Right cardiac atrium (tissue), 5 donors: ENCODE measurements at regions not wholly inside any gene's neighbourhood (a gene's known extent, or its start where the extent isn't known, plus 50 kb on each side); places are given as distances from the start of the nearest gene placed in this dataset.
"Not testable (repeated sequence)": the region's sequence is repeated elsewhere in the genome, so short reads cannot be mapped to it uniquely, and the experiment has no call there.

ENCODE experiments used
- ATAC-seq, 2 donors: fragments of 200-7000 bp; cut with Tn5 transposase; one replicate each; pipeline versions ENCODE4 v1.8.0 to v1.9.1; 2020; ENCODE audit warnings: moderate library complexity in 2 of 2, mild to moderate bottlenecking in 1 of 2
- DNase-seq, 3 donors: peaks; one replicate each; pipeline ENCODE4 v3.0.0-alpha.2; 2020
- H3K27ac ChIP-seq: one replicate; pipeline ENCODE4 v1.5.1; 2013; ENCODE audit warnings: mild to moderate bottlenecking, low read length, control low read depth, moderate library complexity
- H3K27me3 ChIP-seq: one replicate; pipeline ENCODE4 v1.6.1; 2013; ENCODE audit not compliant: control insufficient read depth, insufficient read depth
- H3K4me1 ChIP-seq: one replicate; pipeline ENCODE4 v1.6.1; 2013; ENCODE audit warnings: low read length; ENCODE audit not compliant: control insufficient read depth, insufficient read depth
- H3K4me3 ChIP-seq: one replicate; pipeline ENCODE4 v1.5.1; 2013; ENCODE audit warnings: low read length, control low read depth
- H3K9me3 ChIP-seq: one replicate; pipeline ENCODE4 v1.6.1; 2013; ENCODE audit warnings: low read length; ENCODE audit not compliant: control insufficient read depth
- WGBS: extraction: QIAGEN DNeasy Blood & Tissue Kit; methylation state at CpG from one replicate; pipeline ENCODE4 v1.1.7; 2013; 5-methylcytosine and 5-hydroxymethylcytosine counted together
- intact Hi-C, 4 donors: fragments of 100-400 bp; cut with DNase I; formaldehyde crosslinking; loops; one replicate each; pipeline versions ENCODE4 v1.11.0 to v1.14.0; 2022 to 2023
- donor health status: healthy with polysubstance abuse.
- donor health status: DM: no; HTN: yes; CAD: no.
- donor health status: DM: no; HTN: no; CAD: no.
- donor health status: DM: no; HTN: yes; CAD: no; lungs with severe emphysema.
- donor health status: DM: yes; HTN: yes; CAD: no.

- 87% methylated on average over 16 of the region's 16 CpGs for WGBS
- intact Hi-C loops = loop anchor here in 2 of 4 donors (10.0 kb wide), 1 partner anchor 494 kb away; the partner anchor contains the start of gene SFMBT2 (in 2 of the 2)
Observed at GRCh38 chr10:6921026-6921425, 340.9 kb upstream of the PRKCQ start.

GRCh38 chr10:6920072-6921019 is 340.3 kb upstream of the PRKCQ start:
- intact Hi-C loops = loop anchor here in 2 of 4 donors (10.0 kb wide), 1 partner anchor 494 kb away; the partner anchor contains the start of gene SFMBT2 (in 2 of the 2)

More at GRCh38 chr10:6921026-6921425, 340.9 kb upstream of the PRKCQ start:
- H3K4me1 ChIP-seq, H3K4me3 ChIP-seq, H3K27me3 ChIP-seq, H3K9me3 ChIP-seq, DNase-seq, H3K27ac ChIP-seq, ATAC-seq: not testable (repeated sequence)

GRCh38 chr10:6919077-6919476 is 339.0 kb upstream of the PRKCQ start:
- WGBS = 79% methylated on average over 2 of the region's 2 CpGs
- DNase-seq (no peak), ATAC-seq (no peak)
- Histone ChIP-seq H3K4me1 (no peaks in the 10 kb centered on the region), H3K27me3 (no peaks in the 10 kb centered on the region), H3K9me3 (no peaks in the 10 kb centered on the region), H3K4me3 (no peak overlapping the region), H3K27ac (no peak overlapping the region)
- intact Hi-C loops = loop anchor here in 1 of 4 donors (5.0 kb wide), 1 partner anchor 503 kb away; no protein-coding TSS in a partner anchor

More at GRCh38 chr10:6920072-6921019, 340.3 kb upstream of the PRKCQ start:
- no peaks in the 10 kb centered on the region for H3K27me3 ChIP-seq
- peak; percentile 86 to 91 for ATAC-seq
- WGBS = 26% methylated on average over 26 of the region's 26 CpGs
- H3K9me3 ChIP-seq = no peaks in the 10 kb centered on the region
- H3K4me3 ChIP-seq = no peak overlapping the region
- no peak overlapping the region for H3K27ac ChIP-seq
- no peaks in the 10 kb centered on the region for H3K4me1 ChIP-seq
- DNase-seq = peak; percentile 40 to 81 (median 78)

GRCh38 chr10:6918305-6918704 is 338.2 kb upstream of the PRKCQ start:
- no peak for ATAC-seq
- WGBS = 66% methylated on average over 6 of the region's 6 CpGs
- intact Hi-C loops = loop anchor here in 1 of 4 donors (5.0 kb wide), 1 partner anchor 504 kb away; no protein-coding TSS in a partner anchor

GRCh38 chr10:6917125-6917524 is 337.0 kb upstream of the PRKCQ start:
- Histone ChIP-seq H3K27me3 (no peaks in the 10 kb centered on the region), H3K4me1 (no peaks in the 10 kb centered on the region), H3K27ac (no peak overlapping the region), H3K9me3 (no peaks in the 10 kb centered on the region), H3K4me3 (no peak overlapping the region)
- DNase-seq = no peak
- ATAC-seq = no peak
- 52% methylated on average over 6 of the region's 6 CpGs for WGBS
- intact Hi-C loops = loop anchor here in 1 of 4 donors (5.0 kb wide), 1 partner anchor 505 kb away; no protein-coding TSS in a partner anchor

More at GRCh38 chr10:6918305-6918704, 338.2 kb upstream of the PRKCQ start:
- no peak overlapping the region for H3K27ac ChIP-seq
- H3K27me3 ChIP-seq = no peaks in the 10 kb centered on the region
- H3K4me3 ChIP-seq = no peak overlapping the region
- no peaks in the 10 kb centered on the region for H3K4me1 ChIP-seq
- DNase-seq = peak in 1 of 3 donors; percentile 54
- H3K9me3 ChIP-seq = no peaks in the 10 kb centered on the region

GRCh38 chr10:6916601-6917000 is 336.5 kb upstream of the PRKCQ start:
- 78% methylated on average over 2 of the region's 2 CpGs for WGBS
- ATAC-seq = no peak
- DNase-seq = no peak
- intact Hi-C loops = loop anchor here in 1 of 4 donors (5.0 kb wide), 1 partner anchor 506 kb away; no protein-coding TSS in a partner anchor
- H3K4me1 ChIP-seq = no peaks in the 10 kb centered on the region
- H3K9me3 ChIP-seq = no peaks in the 10 kb centered on the region
- H3K27ac ChIP-seq = no peak overlapping the region
- H3K4me3 ChIP-seq = no peak overlapping the region
- H3K27me3 ChIP-seq = no peaks in the 10 kb centered on the region

GRCh38 chr10:6915307-6915706 is 335.2 kb upstream of the PRKCQ start:
- 87% methylated on average over 3 of the region's 3 CpGs for WGBS
- DNase-seq (no peak), ATAC-seq (no peak)
- Histone ChIP-seq H3K4me1 (no peaks in the 10 kb centered on the region), H3K27me3 (no peaks in the 10 kb centered on the region), H3K9me3 (no peaks in the 10 kb centered on the region), H3K27ac (no peak overlapping the region), H3K4me3 (no peak overlapping the region)
- intact Hi-C loops = loop anchor here in 1 of 4 donors (5.0 kb wide), 1 partner anchor 507 kb away; no protein-coding TSS in a partner anchor

- DNase-seq (no peak), ATAC-seq (no peak)
- WGBS = 40% methylated on average over 2 of the region's 2 CpGs
- H3K27me3 ChIP-seq = no peaks in the 10 kb centered on the region
- no peaks in the 10 kb centered on the region for H3K9me3 ChIP-seq
- H3K4me3 ChIP-seq = no peak overlapping the region
- H3K27ac ChIP-seq = no peak overlapping the region
- intact Hi-C loops = no loop called here
- H3K4me1 ChIP-seq = no peaks in the 10 kb centered on the region
Observed at GRCh38 chr10:6912929-6913328, 332.9 kb upstream of the PRKCQ start.

GRCh38 chr10:6912424-6912823 is 332.3 kb upstream of the PRKCQ start:
- ATAC-seq (no peak), DNase-seq (no peak)
- no peaks in the 10 kb centered on the region for H3K27me3 ChIP-seq
- intact Hi-C loops = no loop called here
- H3K27ac ChIP-seq = no peak overlapping the region
- no peaks in the 10 kb centered on the region for H3K4me1 ChIP-seq
- WGBS = 42% methylated on average over 5 of the region's 5 CpGs
- H3K4me3 ChIP-seq = no peak overlapping the region
- H3K9me3 ChIP-seq = no peaks in the 10 kb centered on the region

- no peaks in the 10 kb centered on the region for H3K9me3 ChIP-seq
- no peak overlapping the region for H3K27ac ChIP-seq
- WGBS = 75% methylated on average over 2 of the region's 2 CpGs
- DNase-seq = no peak
- ATAC-seq = no peak
- no peaks in the 10 kb centered on the region for H3K4me1 ChIP-seq
- intact Hi-C loops = no loop called here
- no peaks in the 10 kb centered on the region for H3K27me3 ChIP-seq
- no peak overlapping the region for H3K4me3 ChIP-seq
Observed at GRCh38 chr10:6912021-6912420, 331.9 kb upstream of the PRKCQ start.

GRCh38 chr10:6909905-6910560 is 330.0 kb upstream of the PRKCQ start:
- Histone ChIP-seq H3K4me1 (no peaks in the 10 kb centered on the region), H3K9me3 (no peaks in the 10 kb centered on the region), H3K27ac (no peak overlapping the region), H3K4me3 (no peak overlapping the region), H3K27me3 (no peaks in the 10 kb centered on the region)
- ATAC-seq = no peak
- no peak for DNase-seq
- WGBS = 88% methylated on average over 6 of the region's 6 CpGs
- intact Hi-C loops = no loop called here
